Fibroblast of the aortic adventitia (primary cell): ENCODE measurements at regions not wholly inside any gene's neighbourhood (a gene's known extent, or its start where the extent isn't known, plus 50 kb on each side); places are given as distances from the start of the nearest gene placed in this dataset.

Experiments used
- DNase-seq: peaks from one replicate; pipeline ENCODE4 v3.0.0-alpha.2; 2010; ENCODE audit warnings: low read depth
- H3K4me3 ChIP-seq: 2 replicates; pipeline ENCODE4 v1.5.1; 2011; ENCODE audit warnings: low read depth, mild to moderate bottlenecking, control low read depth, low read length, moderate library complexity
- TF ChIP-seq, protein P1 (sequence below): IDR thresholded peaks from 2 replicates; pipeline ENCODE4 v1.5.1; 2011; ENCODE audit warnings: mild to moderate bottlenecking, low read length, control low read depth, inconsistent platforms; ENCODE audit not compliant: insufficient read depth

- H3K4me3 ChIP-seq, result no peak overlapping the region
- no peak for DNase-seq
- TF ChIP-seq, protein P1, sequence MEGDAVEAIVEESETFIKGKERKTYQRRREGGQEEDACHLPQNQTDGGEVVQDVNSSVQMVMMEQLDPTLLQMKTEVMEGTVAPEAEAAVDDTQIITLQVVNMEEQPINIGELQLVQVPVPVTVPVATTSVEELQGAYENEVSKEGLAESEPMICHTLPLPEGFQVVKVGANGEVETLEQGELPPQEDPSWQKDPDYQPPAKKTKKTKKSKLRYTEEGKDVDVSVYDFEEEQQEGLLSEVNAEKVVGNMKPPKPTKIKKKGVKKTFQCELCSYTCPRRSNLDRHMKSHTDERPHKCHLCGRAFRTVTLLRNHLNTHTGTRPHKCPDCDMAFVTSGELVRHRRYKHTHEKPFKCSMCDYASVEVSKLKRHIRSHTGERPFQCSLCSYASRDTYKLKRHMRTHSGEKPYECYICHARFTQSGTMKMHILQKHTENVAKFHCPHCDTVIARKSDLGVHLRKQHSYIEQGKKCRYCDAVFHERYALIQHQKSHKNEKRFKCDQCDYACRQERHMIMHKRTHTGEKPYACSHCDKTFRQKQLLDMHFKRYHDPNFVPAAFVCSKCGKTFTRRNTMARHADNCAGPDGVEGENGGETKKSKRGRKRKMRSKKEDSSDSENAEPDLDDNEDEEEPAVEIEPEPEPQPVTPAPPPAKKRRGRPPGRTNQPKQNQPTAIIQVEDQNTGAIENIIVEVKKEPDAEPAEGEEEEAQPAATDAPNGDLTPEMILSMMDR, result no peak
Observed at GRCh38 chr9:89738137-89738932, 133.5 kb downstream of the GADD45G start.

GRCh38 chr9:89739511-89739910, 134.7 kb downstream of the GADD45G start:
- TF ChIP-seq, protein P1, result no peak
- no peak overlapping the region for H3K4me3 ChIP-seq
- no peak for DNase-seq

DNA sequence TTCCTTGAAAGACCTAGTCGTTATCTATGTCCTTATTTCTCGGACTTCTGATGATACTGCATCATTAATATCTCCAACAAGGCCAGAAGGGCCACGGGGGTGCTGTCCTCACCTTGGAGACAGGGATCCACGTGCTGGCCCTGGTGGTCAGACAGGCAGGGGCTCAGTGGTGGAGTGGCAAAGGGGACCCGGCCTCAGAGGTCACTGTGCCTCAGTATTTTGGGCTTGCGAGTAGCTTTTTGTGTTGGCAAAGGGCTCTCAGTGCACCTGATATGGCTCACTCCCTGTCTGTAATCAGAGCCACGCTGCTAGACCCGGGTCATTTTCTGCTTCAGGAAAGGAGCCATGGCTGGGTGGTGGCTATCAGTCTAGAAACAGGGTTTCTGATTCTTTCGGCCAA, 135.1 kb downstream of the GADD45G start:
- H3K4me3 ChIP-seq, result no peak overlapping the region
- no peak for DNase-seq
- TF ChIP-seq, protein P1, result no peak

- no peak for DNase-seq
- H3K4me3 ChIP-seq, result no peak overlapping the region
- TF ChIP-seq, protein P1, result no peak
Observed at GRCh38 chr9:89740722-89741121, 135.9 kb downstream of the GADD45G start.

GRCh38 chr9:89742660-89743059, 137.8 kb downstream of the GADD45G start:
- TF ChIP-seq, protein P1, result no peak
- DNase-seq, result no peak
- no peak overlapping the region for H3K4me3 ChIP-seq

DNA sequence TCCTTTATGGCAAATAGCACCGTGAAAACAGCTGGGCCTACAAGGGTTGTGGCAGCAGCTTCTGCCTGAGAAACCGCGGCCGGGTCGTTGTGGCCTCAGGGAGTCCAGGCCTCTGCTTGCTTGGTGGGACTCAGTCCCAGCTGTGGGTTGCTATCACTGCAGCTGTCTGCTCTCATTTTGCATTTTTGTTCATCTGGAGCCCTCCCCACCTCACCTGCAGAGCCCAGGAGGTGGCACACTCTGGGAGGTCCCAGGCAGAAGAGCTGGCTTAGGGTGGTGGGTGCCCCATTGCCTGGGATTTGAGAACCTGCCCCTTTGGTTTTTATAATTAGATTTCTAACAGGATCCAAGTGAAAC, 138.4 kb downstream of the GADD45G start:
- H3K4me3 ChIP-seq, result no peak overlapping the region
- DNase-seq, result no peak
- TF ChIP-seq, protein P1, result no peak
